DOHH2 (cell line): ENCODE measurements at regions not wholly inside any gene's neighbourhood (a gene's known extent, or its start where the extent isn't known, plus 50 kb on each side); places are given as distances from the start of the nearest gene placed in this dataset.

Experiments
- H3F3A ChIP-seq: fragments of 200-600 bp; sonication (generic), shearing (Covaris generic); 2 replicates; pipeline ENCODE4 v1.6.0; 2016; ENCODE audit warnings: antibody characterized with exemption, mild to moderate bottlenecking; ENCODE audit not compliant: control insufficient read depth, insufficient read depth
- H3K27ac ChIP-seq: fragments of 200-600 bp; sonication (generic); 2 replicates; pipeline ENCODE4 v1.5.1; 2014; ENCODE audit warnings: low read depth, mild to moderate bottlenecking, low read length, moderate library complexity
- H3K27me3 ChIP-seq: fragments of 200-600 bp; sonication (generic); 2 replicates; pipeline ENCODE4 v1.6.1; 2014; ENCODE audit warnings: mild to moderate bottlenecking, low read length, mixed read lengths; ENCODE audit not compliant: control insufficient read depth
- H3K36me3 ChIP-seq: fragments of 200-600 bp; sonication (generic); 2 replicates; pipeline ENCODE4 v1.6.1; 2014; ENCODE audit warnings: mild to moderate bottlenecking, low read length, moderate library complexity, mixed read lengths; ENCODE audit not compliant: control insufficient read depth
- H3K4me1 ChIP-seq: fragments of 200-600 bp; sonication (generic); 2 replicates; pipeline ENCODE4 v1.6.1; 2014; ENCODE audit warnings: mild to moderate bottlenecking, low read length, mixed read lengths; ENCODE audit not compliant: control insufficient read depth
- H3K4me2 ChIP-seq: fragments of 200-600 bp; sonication (generic); 2 replicates; pipeline ENCODE4 v1.6.0; 2014; ENCODE audit warnings: mild to moderate bottlenecking, low read length, moderate library complexity
- H3K4me3 ChIP-seq: fragments of 200-600 bp; sonication (generic); 2 replicates; pipeline ENCODE4 v1.5.1; 2014; ENCODE audit warnings: mild to moderate bottlenecking, low read length, mixed read lengths
- H3K79me2 ChIP-seq: fragments of 200-600 bp; sonication (generic); 2 replicates; pipeline ENCODE4 v1.6.1; 2014; ENCODE audit warnings: mild to moderate bottlenecking, low read length, mixed read lengths; ENCODE audit not compliant: control insufficient read depth
- H3K9me2 ChIP-seq: fragments of 200-600 bp; sonication (generic); replicated peaks from 2 replicates; pipeline ENCODE4 v1.6.1; 2014; ENCODE audit warnings: mild to moderate bottlenecking, low read length, mixed read lengths; ENCODE audit not compliant: control insufficient read depth
- H3K9me3 ChIP-seq: fragments of 200-600 bp; sonication (generic); 2 replicates; pipeline ENCODE4 v1.6.1; 2014; ENCODE audit warnings: antibody characterized with exemption, low read length, mixed read lengths; ENCODE audit not compliant: control insufficient read depth, insufficient read depth
- H4K20me1 ChIP-seq: fragments of 200-600 bp; sonication (generic); 2 replicates; pipeline ENCODE4 v1.6.0; 2014; ENCODE audit warnings: low read depth, mild to moderate bottlenecking, antibody characterized with exemption, low read length, moderate library complexity; ENCODE audit not compliant: control insufficient read depth, insufficient read depth
- CTCF ChIP-seq: fragments of 200-600 bp; sonication (generic); IDR thresholded peaks from one replicate; pipeline ENCODE4 v1.5.1; 2014; ENCODE audit warnings: antibody characterized with exemption, mild to moderate bottlenecking, low read depth, low read length; ENCODE audit not compliant: poor library complexity, severe bottlenecking
- EZH2phosphoT487 ChIP-seq: fragments of 200-600 bp; sonication (generic); IDR thresholded peaks from 2 replicates; pipeline ENCODE4 v1.6.1; 2017; ENCODE audit warnings: borderline replicate concordance, mild to moderate bottlenecking, antibody characterized with exemption, low read length, moderate library complexity, mixed read lengths

GRCh38 chr14:82385048-82385447 is 851.4 kb upstream of the SEL1L start:
- Histone ChIP-seq H3K27ac (no peak overlapping the region), H3K79me2 (no peaks in the 10 kb centered on the region), H3K4me3 (no peak overlapping the region), H3K4me2 (no peak overlapping the region), H3K9me3 (no peaks in the 10 kb centered on the region; the same call in 1 of the 2 replicates), H4K20me1 (no peaks in the 10 kb centered on the region), H3K4me1 (no peaks in the 10 kb centered on the region), H3K36me3 (no peaks in the 10 kb centered on the region), H3K9me2 (no peaks in the 10 kb centered on the region), H3F3A (no peaks in the 10 kb centered on the region), H3K27me3 (no peaks in the 10 kb centered on the region)
- TF ChIP-seq CTCF (no peak), EZH2phosphoT487 (no peak)

GRCh38 chr14:82387699-82388098 is 854.0 kb upstream of the SEL1L start:
- Histone ChIP-seq H3K9me2 (no peaks in the 10 kb centered on the region), H3K4me2 (no peak overlapping the region), H3K4me3 (no peak overlapping the region), H3K4me1 (no peaks in the 10 kb centered on the region), H3K27me3 (no peaks in the 10 kb centered on the region), H3K27ac (no peak overlapping the region), H3K36me3 (no peaks in the 10 kb centered on the region), H3F3A (no peaks in the 10 kb centered on the region), H3K9me3 (no peaks in the 10 kb centered on the region; the same call in 1 of the 2 replicates), H4K20me1 (no peaks in the 10 kb centered on the region), H3K79me2 (no peaks in the 10 kb centered on the region)
- TF ChIP-seq CTCF (no peak), EZH2phosphoT487 (no peak)

GRCh38 chr14:82388488-82388887 is 854.8 kb upstream of the SEL1L start:
- Histone ChIP-seq H3K79me2 (no peaks in the 10 kb centered on the region), H4K20me1 (no peaks in the 10 kb centered on the region), H3K9me3 (no peaks in the 10 kb centered on the region; the same call in 1 of the 2 replicates), H3K27me3 (no peaks in the 10 kb centered on the region), H3K9me2 (no peaks in the 10 kb centered on the region), H3K4me2 (no peak overlapping the region), H3K27ac (no peak overlapping the region), H3F3A (no peaks in the 10 kb centered on the region), H3K36me3 (no peaks in the 10 kb centered on the region), H3K4me3 (no peak overlapping the region), H3K4me1 (no peaks in the 10 kb centered on the region)
- TF ChIP-seq EZH2phosphoT487 (no peak), CTCF (no peak)
